PC-9 (cell line): ENCODE measurements at regions not wholly inside any gene's neighbourhood (a gene's known extent, or its start where the extent isn't known, plus 50 kb on each side); places are given as distances from the start of the nearest gene placed in this dataset.

Experiments
- EZH2 ChIP-seq: fragments of 200-600 bp; sonication (generic); IDR thresholded peaks from 2 replicates; pipeline ENCODE4 v1.8.0; 2017; ENCODE audit warnings: antibody characterized with exemption, low read depth
- TF ChIP-seq, protein P1 (sequence below): fragments of 200-600 bp; sonication (generic); conservative IDR thresholded peaks from 2 replicates; pipeline ENCODE4 v1.6.1; 2017; ENCODE audit warnings: mixed run types, antibody characterized with exemption, mild to moderate bottlenecking, moderate library complexity

DNA sequence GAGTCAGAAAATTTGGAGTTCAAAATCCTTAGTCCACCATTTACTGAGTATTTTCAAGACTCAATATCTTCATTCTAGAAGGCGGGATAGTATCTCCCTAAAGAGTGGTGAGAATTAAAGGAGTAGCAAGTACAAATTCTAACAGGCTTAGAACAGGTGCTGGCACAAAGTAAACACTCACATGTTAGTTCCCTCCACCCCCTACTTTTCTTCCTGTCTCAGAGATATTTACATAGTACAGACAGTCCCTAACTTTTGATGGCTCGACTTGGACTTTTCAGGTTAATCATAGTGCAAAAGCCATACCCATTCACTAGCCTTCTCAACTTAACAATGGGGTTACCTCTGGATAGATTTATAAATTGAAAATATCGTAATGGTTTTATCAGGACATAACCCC is 476.2 kb upstream of the RASGRP1 start:
- TF ChIP-seq EZH2: no peak
- TF ChIP-seq, protein P1, sequence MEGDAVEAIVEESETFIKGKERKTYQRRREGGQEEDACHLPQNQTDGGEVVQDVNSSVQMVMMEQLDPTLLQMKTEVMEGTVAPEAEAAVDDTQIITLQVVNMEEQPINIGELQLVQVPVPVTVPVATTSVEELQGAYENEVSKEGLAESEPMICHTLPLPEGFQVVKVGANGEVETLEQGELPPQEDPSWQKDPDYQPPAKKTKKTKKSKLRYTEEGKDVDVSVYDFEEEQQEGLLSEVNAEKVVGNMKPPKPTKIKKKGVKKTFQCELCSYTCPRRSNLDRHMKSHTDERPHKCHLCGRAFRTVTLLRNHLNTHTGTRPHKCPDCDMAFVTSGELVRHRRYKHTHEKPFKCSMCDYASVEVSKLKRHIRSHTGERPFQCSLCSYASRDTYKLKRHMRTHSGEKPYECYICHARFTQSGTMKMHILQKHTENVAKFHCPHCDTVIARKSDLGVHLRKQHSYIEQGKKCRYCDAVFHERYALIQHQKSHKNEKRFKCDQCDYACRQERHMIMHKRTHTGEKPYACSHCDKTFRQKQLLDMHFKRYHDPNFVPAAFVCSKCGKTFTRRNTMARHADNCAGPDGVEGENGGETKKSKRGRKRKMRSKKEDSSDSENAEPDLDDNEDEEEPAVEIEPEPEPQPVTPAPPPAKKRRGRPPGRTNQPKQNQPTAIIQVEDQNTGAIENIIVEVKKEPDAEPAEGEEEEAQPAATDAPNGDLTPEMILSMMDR: no peak
